ENCODE measurements at regions not wholly inside any gene's neighbourhood (a gene's known extent, or its start where the extent isn't known, plus 50 kb on each side); places are given as distances from the start of the nearest gene placed in this dataset.
"Not testable (repeated sequence)": the region's sequence is repeated elsewhere in the genome, so short reads cannot be mapped to it uniquely, and the experiment has no call there.

- DNase-seq, result no peak
Observed at GRCh38 chr10:130263289-130263688, 127.1 kb downstream of the GLRX3 start.

- no peak for DNase-seq
Observed at GRCh38 chr10:130265542-130265941, 129.4 kb downstream of the GLRX3 start.

GRCh38 chr10:130282492-130283218 lies 146.5 kb downstream of the GLRX3 start:
- no peak for DNase-seq

- no peak for DNase-seq
Observed at GRCh38 chr10:130283219-130283545, 147.0 kb downstream of the GLRX3 start.

- DNase-seq, result not testable (repeated sequence)
Observed at GRCh38 chr10:130295761-130296160, 159.6 kb downstream of the GLRX3 start.

- DNase-seq, result no peak
Observed at GRCh38 chr10:130300608-130301020, 164.4 kb downstream of the GLRX3 start.

- DNase-seq, result peak; percentile 33
Observed at GRCh38 chr10:130301021-130301892, 165.1 kb downstream of the GLRX3 start.

GRCh38 chr10:130326954-130327353 lies 190.8 kb downstream of the GLRX3 start:
- no peak for DNase-seq

- DNase-seq, result no peak
Observed at GRCh38 chr10:130329792-130330191, 193.6 kb downstream of the GLRX3 start.

- DNase-seq, result no peak
Observed at GRCh38 chr10:130333185-130333584, 197.0 kb downstream of the GLRX3 start.

GRCh38 chr10:130335336-130335735 lies 199.1 kb downstream of the GLRX3 start:
- no peak for DNase-seq

- no peak for DNase-seq
Observed at GRCh38 chr10:130336617-130337304, 200.6 kb downstream of the GLRX3 start.

GRCh38 chr10:130337305-130337640 lies 201.1 kb downstream of the GLRX3 start:
- DNase-seq, result no peak

GRCh38 chr10:130337696-130338635 lies 201.8 kb downstream of the GLRX3 start:
- DNase-seq, result no peak

- DNase-seq, result no peak
Observed at GRCh38 chr10:130338636-130339024, 202.4 kb downstream of the GLRX3 start.

GRCh38 chr10:130339091-130339490 lies 202.9 kb downstream of the GLRX3 start:
- DNase-seq, result no peak

- no peak for DNase-seq
Observed at GRCh38 chr10:130339911-130340310, 203.7 kb downstream of the GLRX3 start.

- no peak for DNase-seq
Observed at GRCh38 chr10:130340816-130341215, 204.6 kb downstream of the GLRX3 start.

GRCh38 chr10:130341356-130341755 lies 205.2 kb downstream of the GLRX3 start:
- DNase-seq, result peak; percentile 7

GRCh38 chr10:130345728-130346127 lies 209.5 kb downstream of the GLRX3 start:
- DNase-seq, result no peak

GRCh38 chr10:130350996-130351395 lies 214.8 kb downstream of the GLRX3 start:
- no peak for DNase-seq

- DNase-seq, result no peak
Observed at GRCh38 chr10:130351466-130352290, 215.5 kb downstream of the GLRX3 start.

Data from NCI-H1092 (cell line).